ENCODE measurements at regions not wholly inside any gene's neighbourhood (a gene's known extent, or its start where the extent isn't known, plus 50 kb on each side); places are given as distances from the start of the nearest gene placed in this dataset.

DNA sequence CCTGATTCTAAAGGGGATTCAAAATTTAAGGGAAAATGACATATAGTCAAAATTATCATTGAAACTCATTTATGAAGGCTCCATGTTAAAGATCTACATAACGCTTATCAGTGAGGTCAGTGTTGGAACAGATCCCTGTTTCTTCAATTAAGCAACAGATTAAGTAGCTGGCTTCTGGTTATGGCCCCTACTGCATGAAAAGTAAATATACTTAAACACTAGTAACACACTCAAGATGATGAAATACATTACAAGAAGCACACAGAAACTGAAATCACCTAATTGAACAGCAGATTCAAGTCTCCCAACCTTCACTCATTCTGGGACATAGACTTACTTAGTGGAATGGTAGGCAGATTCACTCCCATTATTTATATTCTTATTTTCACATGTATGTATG is 51.6 kb upstream of the SLC16A2 start (continued):
- TF ChIP-seq KAT7 (CRISPR knock-in tag; IDR thresholded peaks at IDR 0.05; ENCODE audit: borderline replicate concordance) (no peak), ZMAT4 (CRISPR knock-in tag; IDR thresholded peaks at IDR 0.05) (no peak), NFATC4 (CRISPR knock-in tag; IDR thresholded peaks at IDR 0.05) (no peak), ZBTB21 (CRISPR knock-in tag; IDR thresholded peaks at IDR 0.05; ENCODE audit: borderline replicate concordance) (no peak), HMGA2 (CRISPR knock-in tag; IDR thresholded peaks at IDR 0.05) (no peak), SMAD4 (CRISPR knock-in tag; IDR thresholded peaks at IDR 0.05) (no peak), CREB1 (CRISPR knock-in tag; IDR thresholded peaks at IDR 0.05) (no peak), MXD4 (CRISPR knock-in tag; IDR thresholded peaks at IDR 0.05; ENCODE audit: borderline replicate concordance) (no peak)

DNA sequence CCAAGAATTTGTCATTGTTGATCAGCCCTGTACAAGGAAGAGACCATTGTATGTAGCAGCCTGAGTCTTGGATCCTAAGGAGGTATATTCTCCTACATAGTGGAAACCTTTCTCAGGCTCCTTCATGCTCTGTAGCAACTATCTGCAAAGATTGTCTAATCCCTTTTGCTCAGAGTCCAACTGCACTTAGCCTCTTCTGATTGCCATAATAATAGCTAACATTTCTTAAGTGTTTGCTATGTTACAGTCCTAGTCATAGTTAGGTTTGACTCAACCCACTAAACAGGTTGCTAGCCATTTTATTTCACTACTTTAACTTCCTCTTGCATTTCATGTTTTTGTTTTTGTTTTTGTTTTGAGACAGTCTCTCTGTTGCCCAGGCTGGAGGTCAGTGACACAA is 50.8 kb upstream of the SLC16A2 start:
- no peak overlapping the region for H3K4me3 Mint-ChIP-seq
- H3K36me3 Mint-ChIP-seq = no peaks in the 10 kb centered on the region
- no peaks in the 10 kb centered on the region for H3K4me1 Mint-ChIP-seq
- no peaks in the 10 kb centered on the region for H3K9me3 Mint-ChIP-seq
- peaks cover 7% of the 10 kb centered on the region for H3K27me3 Mint-ChIP-seq (ENCODE audit: low read depth)
- ATAC-seq = no peak
- no peak for TF ChIP-seq ZSCAN18 (CRISPR knock-in tag; IDR thresholded peaks at IDR 0.05)
- no peak for TF ChIP-seq FOXK1 (CRISPR knock-in tag; IDR thresholded peaks at IDR 0.05)
- TF ChIP-seq FOXP1 (CRISPR knock-in tag; IDR thresholded peaks at IDR 0.05; ENCODE audit: borderline replicate concordance) = no peak
- no peak for TF ChIP-seq JAZF1 (CRISPR knock-in tag; IDR thresholded peaks at IDR 0.05)
- TF ChIP-seq, protein P1, sequence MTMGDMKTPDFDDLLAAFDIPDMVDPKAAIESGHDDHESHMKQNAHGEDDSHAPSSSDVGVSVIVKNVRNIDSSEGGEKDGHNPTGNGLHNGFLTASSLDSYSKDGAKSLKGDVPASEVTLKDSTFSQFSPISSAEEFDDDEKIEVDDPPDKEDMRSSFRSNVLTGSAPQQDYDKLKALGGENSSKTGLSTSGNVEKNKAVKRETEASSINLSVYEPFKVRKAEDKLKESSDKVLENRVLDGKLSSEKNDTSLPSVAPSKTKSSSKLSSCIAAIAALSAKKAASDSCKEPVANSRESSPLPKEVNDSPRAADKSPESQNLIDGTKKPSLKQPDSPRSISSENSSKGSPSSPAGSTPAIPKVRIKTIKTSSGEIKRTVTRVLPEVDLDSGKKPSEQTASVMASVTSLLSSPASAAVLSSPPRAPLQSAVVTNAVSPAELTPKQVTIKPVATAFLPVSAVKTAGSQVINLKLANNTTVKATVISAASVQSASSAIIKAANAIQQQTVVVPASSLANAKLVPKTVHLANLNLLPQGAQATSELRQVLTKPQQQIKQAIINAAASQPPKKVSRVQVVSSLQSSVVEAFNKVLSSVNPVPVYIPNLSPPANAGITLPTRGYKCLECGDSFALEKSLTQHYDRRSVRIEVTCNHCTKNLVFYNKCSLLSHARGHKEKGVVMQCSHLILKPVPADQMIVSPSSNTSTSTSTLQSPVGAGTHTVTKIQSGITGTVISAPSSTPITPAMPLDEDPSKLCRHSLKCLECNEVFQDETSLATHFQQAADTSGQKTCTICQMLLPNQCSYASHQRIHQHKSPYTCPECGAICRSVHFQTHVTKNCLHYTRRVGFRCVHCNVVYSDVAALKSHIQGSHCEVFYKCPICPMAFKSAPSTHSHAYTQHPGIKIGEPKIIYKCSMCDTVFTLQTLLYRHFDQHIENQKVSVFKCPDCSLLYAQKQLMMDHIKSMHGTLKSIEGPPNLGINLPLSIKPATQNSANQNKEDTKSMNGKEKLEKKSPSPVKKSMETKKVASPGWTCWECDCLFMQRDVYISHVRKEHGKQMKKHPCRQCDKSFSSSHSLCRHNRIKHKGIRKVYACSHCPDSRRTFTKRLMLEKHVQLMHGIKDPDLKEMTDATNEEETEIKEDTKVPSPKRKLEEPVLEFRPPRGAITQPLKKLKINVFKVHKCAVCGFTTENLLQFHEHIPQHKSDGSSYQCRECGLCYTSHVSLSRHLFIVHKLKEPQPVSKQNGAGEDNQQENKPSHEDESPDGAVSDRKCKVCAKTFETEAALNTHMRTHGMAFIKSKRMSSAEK (CRISPR knock-in tag; IDR thresholded peaks at IDR 0.05; ENCODE audit: borderline replicate concordance) = no peak
- TF ChIP-seq, protein P2, sequence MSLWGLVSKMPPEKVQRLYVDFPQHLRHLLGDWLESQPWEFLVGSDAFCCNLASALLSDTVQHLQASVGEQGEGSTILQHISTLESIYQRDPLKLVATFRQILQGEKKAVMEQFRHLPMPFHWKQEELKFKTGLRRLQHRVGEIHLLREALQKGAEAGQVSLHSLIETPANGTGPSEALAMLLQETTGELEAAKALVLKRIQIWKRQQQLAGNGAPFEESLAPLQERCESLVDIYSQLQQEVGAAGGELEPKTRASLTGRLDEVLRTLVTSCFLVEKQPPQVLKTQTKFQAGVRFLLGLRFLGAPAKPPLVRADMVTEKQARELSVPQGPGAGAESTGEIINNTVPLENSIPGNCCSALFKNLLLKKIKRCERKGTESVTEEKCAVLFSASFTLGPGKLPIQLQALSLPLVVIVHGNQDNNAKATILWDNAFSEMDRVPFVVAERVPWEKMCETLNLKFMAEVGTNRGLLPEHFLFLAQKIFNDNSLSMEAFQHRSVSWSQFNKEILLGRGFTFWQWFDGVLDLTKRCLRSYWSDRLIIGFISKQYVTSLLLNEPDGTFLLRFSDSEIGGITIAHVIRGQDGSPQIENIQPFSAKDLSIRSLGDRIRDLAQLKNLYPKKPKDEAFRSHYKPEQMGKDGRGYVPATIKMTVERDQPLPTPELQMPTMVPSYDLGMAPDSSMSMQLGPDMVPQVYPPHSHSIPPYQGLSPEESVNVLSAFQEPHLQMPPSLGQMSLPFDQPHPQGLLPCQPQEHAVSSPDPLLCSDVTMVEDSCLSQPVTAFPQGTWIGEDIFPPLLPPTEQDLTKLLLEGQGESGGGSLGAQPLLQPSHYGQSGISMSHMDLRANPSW (CRISPR knock-in tag; conservative IDR thresholded peaks at IDR 0.05; ENCODE audit: low read depth) = no peak
- TF ChIP-seq, protein P3, sequence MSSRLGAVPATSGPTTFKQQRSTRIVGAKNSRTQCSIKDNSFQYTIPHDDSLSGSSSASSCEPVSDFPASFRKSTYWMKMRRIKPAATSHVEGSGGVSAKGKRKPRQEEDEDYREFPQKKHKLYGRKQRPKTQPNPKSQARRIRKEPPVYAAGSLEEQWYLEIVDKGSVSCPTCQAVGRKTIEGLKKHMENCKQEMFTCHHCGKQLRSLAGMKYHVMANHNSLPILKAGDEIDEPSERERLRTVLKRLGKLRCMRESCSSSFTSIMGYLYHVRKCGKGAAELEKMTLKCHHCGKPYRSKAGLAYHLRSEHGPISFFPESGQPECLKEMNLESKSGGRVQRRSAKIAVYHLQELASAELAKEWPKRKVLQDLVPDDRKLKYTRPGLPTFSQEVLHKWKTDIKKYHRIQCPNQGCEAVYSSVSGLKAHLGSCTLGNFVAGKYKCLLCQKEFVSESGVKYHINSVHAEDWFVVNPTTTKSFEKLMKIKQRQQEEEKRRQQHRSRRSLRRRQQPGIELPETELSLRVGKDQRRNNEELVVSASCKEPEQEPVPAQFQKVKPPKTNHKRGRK (CRISPR knock-in tag; IDR thresholded peaks at IDR 0.05; ENCODE audit: borderline replicate concordance) = no peak
- no peak for TF ChIP-seq FOXJ3 (CRISPR knock-in tag; IDR thresholded peaks at IDR 0.05; ENCODE audit: borderline replicate concordance)
- TF ChIP-seq, protein P4, sequence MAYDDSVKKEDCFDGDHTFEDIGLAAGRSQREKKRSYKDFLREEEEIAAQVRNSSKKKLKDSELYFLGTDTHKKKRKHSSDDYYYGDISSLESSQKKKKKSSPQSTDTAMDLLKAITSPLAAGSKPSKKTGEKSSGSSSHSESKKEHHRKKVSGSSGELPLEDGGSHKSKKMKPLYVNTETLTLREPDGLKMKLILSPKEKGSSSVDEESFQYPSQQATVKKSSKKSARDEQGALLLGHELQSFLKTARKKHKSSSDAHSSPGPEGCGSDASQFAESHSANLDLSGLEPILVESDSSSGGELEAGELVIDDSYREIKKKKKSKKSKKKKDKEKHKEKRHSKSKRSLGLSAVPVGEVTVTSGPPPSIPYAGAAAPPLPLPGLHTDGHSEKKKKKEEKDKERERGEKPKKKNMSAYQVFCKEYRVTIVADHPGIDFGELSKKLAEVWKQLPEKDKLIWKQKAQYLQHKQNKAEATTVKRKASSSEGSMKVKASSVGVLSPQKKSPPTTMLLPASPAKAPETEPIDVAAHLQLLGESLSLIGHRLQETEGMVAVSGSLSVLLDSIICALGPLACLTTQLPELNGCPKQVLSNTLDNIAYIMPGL (CRISPR knock-in tag; IDR thresholded peaks at IDR 0.05) = no peak
- no peak for TF ChIP-seq OVOL2 (CRISPR knock-in tag; IDR thresholded peaks at IDR 0.05; ENCODE audit: borderline replicate concordance)
- TF ChIP-seq, protein P5, sequence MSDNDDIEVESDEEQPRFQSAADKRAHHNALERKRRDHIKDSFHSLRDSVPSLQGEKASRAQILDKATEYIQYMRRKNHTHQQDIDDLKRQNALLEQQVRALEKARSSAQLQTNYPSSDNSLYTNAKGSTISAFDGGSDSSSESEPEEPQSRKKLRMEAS (CRISPR knock-in tag; IDR thresholded peaks at IDR 0.05) = no peak
- POLR2A ChIA-PET = no interaction called here
- H3K27ac Mint-ChIP-seq = no peak overlapping the region
- CTCF ChIA-PET = no interaction called here
- no peak for DNase-seq (ENCODE audit: low spot score)
